IMR-90 (cell line): ENCODE measurements at regions not wholly inside any gene's neighbourhood (a gene's known extent, or its start where the extent isn't known, plus 50 kb on each side); places are given as distances from the start of the nearest gene placed in this dataset.

Experiments
- ATAC-seq: fragments of 200-7000 bp; cut with Tn5 transposase; 2 replicates; pipeline ENCODE4 v1.9.1; 2020; ENCODE audit warnings: low read depth, mild to moderate bottlenecking, moderate library complexity
- BruUV-seq: library from RNA; stranded (reverse); fragments of 400-500 nt; replicated peaks from 2 replicates; lab custom pipeline; 2021; lab: Mats Ljungman, UMichigan
- CTCF ChIA-PET: fragments of 300-600 bp; formaldehyde crosslinking; extraction: SDS; loops from one replicate; lab custom pipeline; 2021; ENCODE audit warnings: antibody characterized with exemption; lab: Yijun Ruan, JAX
- POLR2A ChIA-PET: fragments of 300-600 bp; sonication (Branson Sonifier 250); formaldehyde crosslinking; loops from one replicate; lab custom pipeline; 2022; ENCODE audit warnings: antibody characterized with exemption; ENCODE audit not compliant: unreplicated experiment; lab: Charles Lee
- DNase-seq: peaks from one replicate; pipeline ENCODE4 v3.0.0; 2013
- H2AFZ ChIP-seq: replicated peaks from 2 replicates; pipeline ENCODE3; 2013; ENCODE audit warnings: low read length, mild to moderate bottlenecking; ENCODE audit not compliant: poor library complexity
- H2AK5ac ChIP-seq: 2 replicates; pipeline ENCODE4 v1.6.1; 2013; ENCODE audit warnings: low read depth, low read length, inconsistent platforms
- H2AK9ac ChIP-seq: replicated peaks from 2 replicates; pipeline ENCODE3; 2013; ENCODE audit warnings: mild to moderate bottlenecking, low read depth, low read length, moderate library complexity; ENCODE audit not compliant: poor library complexity
- H2BK120ac ChIP-seq: 2 replicates; pipeline ENCODE4 v1.6.1; 2013; ENCODE audit warnings: low read depth, low read length, inconsistent platforms
- H2BK15ac ChIP-seq: 3 replicates; pipeline ENCODE4 v1.6.1; 2013; ENCODE audit warnings: low read depth, low read length, inconsistent platforms
- H2BK20ac ChIP-seq: 2 replicates; pipeline ENCODE4 v1.6.1; 2013; ENCODE audit warnings: low read depth, mild to moderate bottlenecking, inconsistent platforms, low read length, moderate library complexity
- H2BK5ac ChIP-seq: 2 replicates; pipeline ENCODE4 v1.6.1; 2013; ENCODE audit warnings: mild to moderate bottlenecking, low read depth, low read length, inconsistent platforms; ENCODE audit not compliant: poor library complexity, severe bottlenecking
- H3K14ac ChIP-seq: replicated peaks from 2 replicates; pipeline ENCODE4 v1.6.1; 2013; ENCODE audit warnings: low read depth, low read length, inconsistent platforms
- H3K18ac ChIP-seq: 2 replicates; pipeline ENCODE4 v1.6.1; 2013; ENCODE audit warnings: low read depth, low read length, control low read depth
- H3K23ac ChIP-seq: 2 replicates; pipeline ENCODE4 v1.6.1; 2013; ENCODE audit warnings: low read depth, low read length, inconsistent platforms
- H3K27ac ChIP-seq: 2 replicates; pipeline ENCODE4 v1.5.1; 2013; ENCODE audit warnings: mild to moderate bottlenecking, control low read depth, low read length; ENCODE audit not compliant: insufficient read depth
- H3K27me3 ChIP-seq: 2 replicates; pipeline ENCODE4 v1.6.1; 2013; ENCODE audit warnings: low read length; ENCODE audit not compliant: control insufficient read depth, insufficient read depth
- H3K36me3 ChIP-seq: 2 replicates; pipeline ENCODE4 v1.6.1; 2013; ENCODE audit warnings: low read length, mixed read lengths; ENCODE audit not compliant: control insufficient read depth, insufficient read depth
- H3K4ac ChIP-seq: 2 replicates; pipeline ENCODE4 v1.6.1; 2013; ENCODE audit warnings: low read depth, low read length, inconsistent platforms
- H3K4me1 ChIP-seq: 2 replicates; pipeline ENCODE4 v1.6.1; 2013; ENCODE audit warnings: low read length, mixed read lengths; ENCODE audit not compliant: control insufficient read depth, insufficient read depth
- H3K4me2 ChIP-seq: 2 replicates; pipeline ENCODE4 v1.6.1; 2013; ENCODE audit warnings: low read depth, mild to moderate bottlenecking, control low read depth, low read length, moderate library complexity
- H3K4me3 ChIP-seq: 2 replicates; pipeline ENCODE4 v1.5.1; 2013; ENCODE audit warnings: low read depth, mild to moderate bottlenecking, control low read depth, low read length, moderate library complexity; ENCODE audit not compliant: insufficient read depth
- H3K56ac ChIP-seq: 2 replicates; pipeline ENCODE4 v1.6.1; 2013; ENCODE audit warnings: low read length, inconsistent platforms; ENCODE audit not compliant: insufficient read depth; ENCODE audit errors: extremely low read depth
- H3K79me1 ChIP-seq, 2 experiments: 2 replicates each; pipeline ENCODE4 v1.6.1; 2013; ENCODE audit warnings: low read length in 2 of 2, inconsistent platforms in 1 of 2, low read depth in 1 of 2
- H3K9ac ChIP-seq: 2 replicates; pipeline ENCODE4 v1.6.1; 2013; ENCODE audit warnings: low read depth, low read length, control low read depth
- H3K9me1 ChIP-seq: 2 replicates; pipeline ENCODE4 v1.6.1; 2013; ENCODE audit warnings: low read length, inconsistent platforms; ENCODE audit not compliant: insufficient read depth
- H3K9me3 ChIP-seq: 2 replicates; pipeline ENCODE4 v1.6.1; 2013; ENCODE audit warnings: low read length; ENCODE audit not compliant: control insufficient read depth, insufficient read depth
- H4K20me1 ChIP-seq: 2 replicates; pipeline ENCODE4 v1.6.1; 2013; ENCODE audit warnings: low read length, inconsistent platforms; ENCODE audit not compliant: insufficient read depth
- H4K5ac ChIP-seq: 2 replicates; pipeline ENCODE4 v1.6.1; 2013; ENCODE audit warnings: mild to moderate bottlenecking, low read depth, low read length, control low read depth
- H4K8ac ChIP-seq, 2 experiments: 2 replicates each; pipeline ENCODE4 v1.6.1; 2013; ENCODE audit warnings: low read depth in 2 of 2, low read length in 2 of 2, control low read depth in 1 of 2, inconsistent platforms in 1 of 2
- H4K91ac ChIP-seq: 2 replicates; pipeline ENCODE4 v1.6.1; 2013; ENCODE audit warnings: low read depth, low read length, inconsistent platforms; ENCODE audit not compliant: insufficient read depth
- CHD1 ChIP-seq: IDR thresholded peaks from 2 replicates; pipeline ENCODE4 v1.6.1; 2012; ENCODE audit warnings: low read depth, low read length, improper control_type of control experiment
- WGBS, 2 experiments: methylation state at CpG; one replicate each; pipeline versions ENCODE4 v1.1.5 to v1.1.7; 2013; ENCODE audit warnings: missing lambda C conversion rate in 2 of 2; ENCODE audit not compliant: insufficient read length in 1 of 2; ENCODE audit errors: extremely low coverage in 2 of 2; 5-methylcytosine and 5-hydroxymethylcytosine counted together
- dilution Hi-C: fragments of 300-500 bp; cut with HindIII; formaldehyde crosslinking; loops from one replicate; pipeline ENCODE4 v1.14.3; 2018; ENCODE audit warnings: low sequenced_read_pairs; ENCODE audit not compliant: unreplicated experiment
- in situ Hi-C: fragments of 300-500 bp; cut with MboI; formaldehyde crosslinking; loops from 3 replicates; pipeline ENCODE4 v1.14.3; 2019; ENCODE audit warnings: low sequenced_read_pairs, inconsistent platforms, mixed read lengths
- intact Hi-C: fragments of 100-400 bp; cut with micrococcal nuclease; formaldehyde crosslinking; loops from 2 replicates; pipeline ENCODE4 v1.10.0; 2022

GRCh38 chr2:204177251-204177976, 240.9 kb downstream of the ICOS start:
- in situ Hi-C loops, result no loop called here
- H3K4ac ChIP-seq, result no peak overlapping the region
- no peak overlapping the region for H2AFZ ChIP-seq
- ChIA-PET CTCF (interaction anchor here (0.7 to 1.0 kb wide), 2 partner anchors 24 to 167 kb away, joined by 3 read pairs; no protein-coding TSS in a partner anchor), POLR2A (no interaction called here)
- H3K4me2 ChIP-seq, result no peak overlapping the region
- H2BK15ac ChIP-seq, result no peak overlapping the region
- H3K4me3 ChIP-seq, result no peak overlapping the region
- no peak overlapping the region for H2BK120ac ChIP-seq
- TF ChIP-seq CHD1, result no peak
- ATAC-seq (no peak), DNase-seq (no peak)
- H2AK5ac ChIP-seq, result no peak overlapping the region
- H4K91ac ChIP-seq, result no peak overlapping the region
- H3K18ac ChIP-seq, result no peak overlapping the region
- H3K14ac ChIP-seq, result no peak overlapping the region
- H3K9ac ChIP-seq, result no peak overlapping the region
- no peak overlapping the region for H2AK9ac ChIP-seq
- no peak overlapping the region for H4K8ac ChIP-seq
- H4K20me1 ChIP-seq, result no peaks in the 10 kb centered on the region
- no peak overlapping the region for H2BK5ac ChIP-seq
- H3K23ac ChIP-seq, result no peak overlapping the region
- H2BK20ac ChIP-seq, result no peak overlapping the region
- dilution Hi-C loops, result no loop called here
- no peak overlapping the region for H3K56ac ChIP-seq
- intact Hi-C loops, result no loop called here
- H3K9me3 ChIP-seq, result no peaks in the 10 kb centered on the region
- H3K79me1 ChIP-seq, result no peaks in the 10 kb centered on the region
- no TSS peak for BruUV-seq
- H3K27me3 ChIP-seq, result peaks cover 11% of the 10 kb centered on the region; the same call in 1 of the 2 replicates
- WGBS, 2 experiments, result no CpG with 5 or more reads among the region's 4 CpGs
- no peak overlapping the region for H3K27ac ChIP-seq
- no peaks in the 10 kb centered on the region for H3K4me1 ChIP-seq
- no peak overlapping the region for H4K5ac ChIP-seq
- H3K36me3 ChIP-seq, result no peaks in the 10 kb centered on the region
- H3K9me1 ChIP-seq, result no peaks in the 10 kb centered on the region
